HG03378 (cell line): ENCODE measurements at regions not wholly inside any gene's neighbourhood (a gene's known extent, or its start where the extent isn't known, plus 50 kb on each side); places are given as distances from the start of the nearest gene placed in this dataset.

Experiments used
- ATAC-seq: cut with Tn5 transposase; IDR thresholded peaks from one replicate; pipeline ENCODE4 v1.9.1; 2021; ENCODE audit warnings: mild to moderate bottlenecking, moderate library complexity; ENCODE audit not compliant: unreplicated experiment

DNA sequence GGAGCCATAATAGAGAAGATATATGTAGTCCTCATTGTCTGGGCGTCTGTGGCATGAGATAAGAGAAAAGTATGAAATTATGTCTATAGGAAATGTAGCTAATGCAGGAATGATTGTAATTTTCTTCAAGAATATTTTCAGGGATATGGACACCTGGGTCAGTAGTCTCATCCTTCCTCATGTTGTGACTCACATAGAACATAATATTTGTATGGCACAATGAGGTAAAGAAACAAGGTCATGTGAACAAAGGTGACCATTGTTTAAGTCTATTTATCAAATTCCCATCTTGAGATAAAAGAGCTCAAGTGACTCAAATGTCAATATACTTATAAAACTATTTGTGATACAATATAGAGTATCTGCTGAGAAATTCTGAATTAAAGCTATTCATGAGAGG lies 345.5 kb upstream of the ROBO1 start:
- no peak for ATAC-seq

DNA sequence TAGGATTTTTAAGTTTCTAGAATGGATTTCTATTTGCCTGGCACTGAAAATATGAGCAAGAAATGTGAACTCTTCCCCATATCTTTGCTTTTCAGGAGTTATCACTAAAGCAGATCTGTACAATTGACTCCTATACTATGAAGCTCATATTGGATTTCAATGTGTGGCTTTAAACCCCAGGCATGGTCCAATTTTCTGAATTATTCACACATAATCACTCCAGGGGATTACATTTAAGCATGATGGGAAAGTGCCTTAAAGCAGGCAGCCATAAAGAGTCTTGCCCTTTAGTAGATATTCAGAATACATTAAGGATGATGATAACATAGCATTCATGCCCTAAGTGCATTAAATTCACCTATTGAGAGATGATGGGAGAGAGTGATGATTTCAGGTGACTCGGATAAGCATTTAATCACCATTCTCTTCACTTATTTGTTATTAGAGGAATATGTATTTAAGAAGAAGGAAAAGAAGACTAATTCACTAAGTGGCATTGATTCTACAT lies 331.8 kb upstream of the ROBO1 start:
- ATAC-seq = no peak

DNA sequence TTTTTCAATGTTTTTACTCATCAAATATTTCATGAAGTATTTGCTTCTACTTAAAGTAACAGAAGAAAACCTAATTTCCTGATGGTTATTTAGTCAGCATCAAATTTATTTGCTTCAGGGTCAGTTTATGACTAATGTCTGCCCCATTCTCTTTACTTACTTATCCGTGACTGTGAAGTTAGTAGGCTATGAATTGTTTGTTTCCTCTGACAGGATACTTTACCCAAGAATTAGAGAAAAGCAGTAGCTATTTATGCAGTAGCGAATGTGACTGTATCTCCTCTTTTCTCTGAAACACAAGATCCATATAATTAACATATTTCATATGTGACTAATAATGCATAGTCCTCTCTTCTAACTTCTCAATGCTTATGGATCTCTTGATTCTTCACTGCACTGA lies 329.9 kb upstream of the ROBO1 start:
- ATAC-seq = no peak

DNA sequence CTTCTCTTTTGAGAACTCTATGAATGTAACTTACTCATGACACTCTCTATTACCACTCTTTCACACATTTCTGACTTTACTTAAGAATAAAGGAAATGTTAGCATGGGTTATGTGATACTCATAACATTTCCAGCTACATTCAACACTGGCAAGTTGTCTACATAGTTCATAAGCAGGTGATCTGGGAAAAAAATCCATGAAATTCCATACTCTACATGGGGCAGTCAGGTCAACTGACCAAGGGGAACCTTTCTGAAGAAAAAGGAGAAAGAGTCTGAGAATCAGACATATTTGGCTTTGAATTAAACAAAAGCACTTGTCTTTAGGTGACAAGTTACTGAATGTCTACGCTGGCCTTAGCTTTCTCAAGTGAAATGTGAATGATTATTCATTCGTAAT lies 329.1 kb upstream of the ROBO1 start:
- ATAC-seq = no peak

DNA sequence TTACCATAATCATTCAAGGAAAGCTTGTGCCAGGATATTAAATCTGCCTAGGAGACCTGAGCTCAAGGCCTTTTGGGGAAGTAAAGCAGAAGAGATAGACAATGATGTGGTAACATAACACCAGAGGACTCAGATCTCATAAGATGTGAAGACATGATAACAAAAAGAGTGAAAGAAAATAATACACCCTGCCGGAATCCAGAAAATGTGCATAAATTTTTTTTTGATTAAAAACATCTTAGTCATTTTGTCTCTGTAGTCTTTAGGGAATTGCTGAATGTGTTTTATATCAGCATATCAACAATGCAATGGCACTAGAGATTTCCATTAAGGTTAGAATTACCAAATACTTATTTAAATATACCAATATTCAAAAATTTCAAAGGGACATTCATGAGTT lies 326.8 kb upstream of the ROBO1 start:
- no peak for ATAC-seq

DNA sequence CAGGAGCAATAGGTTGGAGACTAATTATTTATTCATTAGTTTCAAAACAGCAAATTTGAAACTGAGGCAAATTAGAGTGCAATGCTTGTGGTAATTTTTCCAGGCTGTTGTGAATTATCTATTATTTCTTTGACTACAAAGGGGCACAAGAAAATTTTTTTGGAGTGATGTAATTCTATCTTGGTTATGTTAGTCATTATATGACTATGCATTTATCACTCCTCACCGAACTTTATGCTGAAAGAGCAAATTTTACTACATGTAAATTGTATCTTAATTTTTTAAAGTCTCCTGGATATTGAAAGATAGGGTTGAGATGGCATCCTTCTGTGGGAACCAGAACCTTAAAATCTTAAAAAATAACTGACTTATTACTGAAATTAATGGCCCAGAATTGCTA lies 320.0 kb upstream of the ROBO1 start:
- ATAC-seq = no peak

DNA sequence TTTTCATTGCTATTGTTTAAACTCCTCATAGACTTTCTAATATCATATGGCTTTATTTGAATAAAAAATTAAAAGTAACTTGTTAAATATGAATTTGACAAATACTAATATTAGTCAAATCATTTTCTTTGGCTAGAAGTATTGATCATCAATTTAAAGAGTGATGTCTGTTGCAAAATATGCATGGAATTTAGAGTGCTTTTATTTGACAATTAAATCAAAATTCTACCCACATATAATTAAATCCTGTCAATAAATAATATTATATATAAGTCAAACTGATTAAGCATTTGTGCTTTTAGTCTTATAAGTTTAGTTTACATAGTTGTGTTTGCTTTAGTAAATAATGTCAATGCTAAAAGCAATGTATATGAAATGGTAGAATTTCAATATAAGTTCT lies 318.6 kb upstream of the ROBO1 start:
- ATAC-seq = no peak

DNA sequence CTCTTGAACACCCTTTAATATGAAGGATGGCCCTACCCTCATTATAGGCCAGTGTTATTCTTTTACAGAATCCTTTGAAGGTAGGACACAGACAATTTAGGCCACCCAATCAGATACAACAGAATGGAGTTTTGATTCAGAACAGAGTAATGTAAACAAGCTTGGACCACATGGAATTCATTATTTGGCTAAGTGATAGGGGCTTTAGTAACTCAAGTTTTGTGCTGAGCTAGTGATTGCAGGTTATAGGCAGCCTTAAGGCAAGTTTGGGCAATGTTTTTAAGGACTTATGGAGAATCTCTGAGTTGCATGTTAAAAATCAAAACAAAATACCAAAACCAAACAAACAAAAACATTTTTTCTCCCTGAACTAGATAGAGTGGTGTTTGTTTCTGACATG lies 312.1 kb upstream of the ROBO1 start:
- no peak for ATAC-seq

DNA sequence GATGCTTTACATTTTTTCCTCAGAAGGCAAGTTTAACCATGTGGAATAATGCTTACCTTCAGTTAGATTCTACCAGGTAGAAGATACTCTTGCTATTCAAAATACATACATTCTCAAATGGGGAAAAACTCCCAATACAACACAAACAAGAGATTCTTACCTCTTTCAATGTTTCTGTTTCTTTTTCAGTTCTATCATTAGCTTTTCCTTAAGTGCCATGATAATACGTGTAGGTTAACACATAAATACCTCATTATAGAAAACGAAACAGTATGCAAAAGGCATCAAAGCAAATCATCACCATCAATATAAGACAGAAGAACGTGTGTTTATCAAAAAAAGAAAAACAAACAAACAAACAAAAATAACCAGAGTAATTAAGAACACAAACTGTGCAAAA lies 300.7 kb upstream of the ROBO1 start:
- no peak for ATAC-seq

DNA sequence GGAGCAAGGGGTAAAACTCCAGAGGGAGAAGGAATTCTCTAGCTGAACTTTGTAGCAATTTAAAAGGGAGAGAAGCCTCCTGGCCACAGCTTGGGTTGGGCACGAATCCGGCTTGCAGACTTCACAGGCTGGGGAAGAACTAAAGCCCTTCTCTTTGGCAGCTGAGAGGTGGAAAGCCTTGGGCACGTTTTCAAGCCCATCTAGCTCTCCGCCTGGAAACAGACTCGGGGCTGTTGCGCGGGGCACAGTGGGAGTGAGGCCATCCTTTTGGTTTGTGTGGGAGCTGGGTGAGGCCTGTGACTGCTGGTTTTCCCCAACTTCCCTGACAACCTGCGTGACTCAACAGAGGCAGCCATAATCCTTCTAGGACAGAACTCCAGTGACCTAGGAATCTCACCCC lies 295.7 kb upstream of the ROBO1 start:
- ATAC-seq = no peak

DNA sequence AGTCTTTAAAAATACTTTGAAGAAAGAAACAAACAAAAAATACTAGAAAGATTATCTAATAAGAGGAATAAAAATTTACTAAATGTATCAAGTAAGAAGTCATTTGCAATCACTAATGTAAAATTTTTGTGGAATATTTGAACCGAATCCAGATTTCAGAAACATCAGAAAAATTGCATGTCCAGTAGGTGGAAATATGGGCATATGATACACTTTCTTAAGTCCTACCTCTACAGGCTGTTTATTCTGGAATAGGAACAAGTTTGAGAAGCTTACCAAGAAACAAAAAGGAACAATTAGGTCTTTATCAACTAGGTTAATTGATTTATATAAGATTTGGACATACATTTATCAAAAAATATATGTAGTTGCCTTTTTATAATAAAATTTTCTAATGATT lies 292.9 kb upstream of the ROBO1 start:
- ATAC-seq = no peak

DNA sequence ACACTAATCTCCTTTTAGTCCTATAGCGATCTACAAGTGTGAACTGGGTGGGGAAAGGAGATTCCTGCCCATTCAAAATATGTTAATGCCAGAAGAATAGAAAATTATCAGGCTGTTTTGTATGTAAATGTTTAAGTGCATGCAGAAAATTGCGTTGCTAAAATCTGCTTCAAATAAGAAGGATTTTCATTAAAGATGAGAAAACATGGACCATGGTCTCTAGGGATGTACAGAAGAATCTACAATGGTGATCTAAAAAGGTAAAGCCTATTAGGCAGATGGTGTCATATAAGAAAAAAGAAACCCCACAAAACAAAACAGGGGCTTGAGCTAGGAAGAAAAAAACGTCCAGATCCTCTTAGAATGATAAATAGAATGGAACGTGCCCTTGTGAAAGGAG lies 287.5 kb upstream of the ROBO1 start:
- ATAC-seq = no peak

DNA sequence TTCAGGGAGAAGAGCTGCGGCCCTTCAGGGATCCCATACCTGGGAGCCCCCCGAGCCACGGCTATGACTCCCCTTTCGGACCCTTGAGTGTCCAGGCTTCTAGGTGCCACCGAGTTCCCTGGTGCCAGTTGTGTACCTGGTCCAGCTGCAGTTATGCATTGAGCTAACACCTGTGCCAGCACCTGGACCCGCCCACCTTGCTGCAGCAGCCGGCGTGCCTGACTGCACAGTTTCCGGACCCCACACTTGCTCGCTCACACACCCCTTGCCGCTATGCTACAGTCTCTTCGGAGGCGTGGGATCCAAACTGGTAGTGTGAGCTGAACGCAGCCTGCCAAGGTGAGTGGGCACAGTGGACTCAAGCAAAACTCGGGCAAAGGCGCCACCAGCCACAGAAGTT lies 284.5 kb upstream of the ROBO1 start:
- ATAC-seq = no peak

DNA sequence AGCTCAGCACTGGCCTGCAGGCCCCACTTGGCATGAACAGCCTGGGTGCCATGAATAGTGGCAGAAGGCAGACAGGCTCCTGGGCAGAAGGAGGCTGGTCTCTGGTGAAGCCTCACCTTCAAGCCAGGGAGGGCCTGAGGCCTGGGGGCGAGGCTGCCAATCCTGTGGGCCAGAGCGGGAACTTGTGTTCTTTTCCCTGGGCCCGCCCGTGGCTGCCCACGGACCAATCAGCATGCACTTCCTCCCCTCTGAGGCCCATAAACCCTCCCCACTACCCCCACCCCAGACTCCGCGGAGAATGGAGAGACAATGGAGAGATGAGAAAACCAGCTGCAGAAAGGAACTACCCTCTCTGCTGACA lies 283.8 kb upstream of the ROBO1 start:
- ATAC-seq = no peak

DNA sequence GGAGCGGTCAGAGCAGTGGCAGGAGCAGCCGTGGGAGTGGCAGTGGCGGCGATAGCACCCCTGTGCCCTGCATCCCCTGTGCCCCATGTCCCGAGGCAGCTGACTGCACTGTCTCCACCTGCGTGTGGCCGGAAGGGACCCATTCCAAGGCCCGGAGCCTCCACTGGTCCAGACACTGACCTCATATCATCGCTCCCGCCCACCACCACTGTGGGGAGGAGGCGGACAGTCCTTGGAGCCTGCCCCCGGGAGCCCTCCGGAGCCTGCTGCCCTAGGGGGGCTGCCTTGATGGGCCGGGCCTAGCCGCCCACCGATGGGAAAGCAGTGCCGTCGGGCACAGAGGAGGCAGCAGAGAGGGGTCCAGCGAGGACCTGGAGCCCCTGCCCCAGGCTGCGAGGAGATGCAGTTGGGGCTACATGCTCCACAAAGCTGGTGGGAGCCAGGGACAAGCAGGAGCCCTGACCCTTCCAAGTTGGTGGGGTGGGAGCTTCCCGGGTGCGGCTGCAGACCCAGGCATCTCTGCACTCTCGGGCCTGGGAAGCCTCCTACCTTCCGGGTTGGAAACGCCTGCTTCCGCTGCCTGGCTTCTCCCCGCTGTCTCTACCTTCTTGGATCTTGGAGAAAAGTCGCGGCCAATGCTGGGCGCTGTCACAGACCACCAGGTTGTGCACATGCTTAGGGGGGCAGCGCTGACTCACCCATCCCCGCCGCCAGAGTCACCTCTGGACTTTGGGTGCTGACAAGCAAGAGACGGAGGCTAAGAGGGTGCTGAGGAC lies 283.2 kb upstream of the ROBO1 start:
- ATAC-seq = no peak

DNA sequence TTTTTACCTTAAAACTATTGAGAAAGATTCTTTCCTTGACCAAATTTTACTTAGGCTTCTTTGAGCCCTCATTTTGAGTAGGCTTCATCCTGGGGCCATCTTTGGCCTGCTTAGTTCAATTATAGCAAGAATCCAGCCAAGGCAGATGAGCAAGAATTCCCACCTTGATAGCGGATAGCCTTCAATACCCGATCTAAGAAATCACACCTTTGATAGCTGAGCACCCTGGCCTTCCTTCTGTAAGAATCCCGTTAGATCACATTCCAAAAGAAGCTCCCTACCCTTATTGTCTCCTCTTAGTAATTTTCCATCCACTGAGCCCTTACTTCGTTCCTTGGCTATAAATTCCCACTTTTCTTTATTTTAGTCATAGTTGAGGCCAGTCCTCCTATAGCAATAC lies 275.4 kb upstream of the ROBO1 start:
- no peak for ATAC-seq

DNA sequence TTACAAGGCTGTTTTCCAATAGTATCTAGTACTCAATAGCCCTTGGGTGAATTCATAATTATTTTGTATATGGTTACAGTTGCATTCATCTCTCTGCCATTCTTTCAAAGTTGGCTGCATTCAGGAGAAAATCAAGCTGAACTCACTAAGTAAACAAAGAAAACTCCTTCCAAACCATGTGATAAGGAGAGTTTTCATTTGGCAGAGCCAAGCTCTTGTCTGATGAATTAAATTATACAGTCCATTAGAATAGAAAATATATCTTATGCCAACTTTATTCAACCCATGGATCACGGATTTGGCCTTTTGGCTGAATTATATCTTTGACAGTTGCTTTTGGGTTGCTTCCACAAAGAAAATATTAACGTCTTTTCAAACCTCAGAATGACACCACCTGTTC lies 272.3 kb upstream of the ROBO1 start:
- ATAC-seq = no peak

DNA sequence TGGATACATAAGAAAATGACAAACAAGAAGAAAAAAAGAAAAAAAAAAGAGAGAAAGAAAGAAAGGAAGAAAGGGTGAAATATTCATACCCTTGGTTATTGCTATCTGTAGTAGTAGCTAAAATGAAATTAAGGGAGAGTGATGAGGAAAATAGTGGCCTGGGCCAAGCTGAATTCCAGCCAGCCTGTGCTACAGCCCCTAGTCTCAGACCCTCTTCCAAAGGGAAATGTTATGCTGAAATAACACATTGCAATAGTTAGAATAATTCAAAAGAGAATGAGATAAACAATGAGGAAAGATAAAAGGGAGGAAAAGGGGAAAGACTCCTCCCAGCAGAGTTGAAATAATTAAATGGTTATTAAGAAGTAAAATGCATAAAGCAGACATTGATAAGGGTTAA lies 268.4 kb upstream of the ROBO1 start:
- no peak for ATAC-seq

DNA sequence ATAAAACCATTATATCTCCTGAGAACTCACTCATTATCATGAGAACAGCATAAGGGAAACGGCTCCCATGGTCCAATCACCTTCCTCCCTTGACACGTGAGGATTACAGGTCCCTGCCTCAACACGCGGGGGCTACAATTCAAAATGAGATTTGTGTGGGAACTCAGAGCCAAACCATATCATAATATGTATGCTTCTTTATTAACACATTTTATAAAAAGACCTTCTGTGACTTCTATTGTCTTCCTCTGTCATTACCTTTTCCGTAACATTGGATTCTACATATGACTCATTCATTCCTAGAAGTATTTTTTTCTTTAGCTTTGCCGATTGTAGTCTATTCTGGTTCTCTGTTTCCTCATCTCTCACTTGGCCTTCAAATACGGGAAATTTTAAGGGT lies 267.2 kb upstream of the ROBO1 start:
- ATAC-seq = no peak

DNA sequence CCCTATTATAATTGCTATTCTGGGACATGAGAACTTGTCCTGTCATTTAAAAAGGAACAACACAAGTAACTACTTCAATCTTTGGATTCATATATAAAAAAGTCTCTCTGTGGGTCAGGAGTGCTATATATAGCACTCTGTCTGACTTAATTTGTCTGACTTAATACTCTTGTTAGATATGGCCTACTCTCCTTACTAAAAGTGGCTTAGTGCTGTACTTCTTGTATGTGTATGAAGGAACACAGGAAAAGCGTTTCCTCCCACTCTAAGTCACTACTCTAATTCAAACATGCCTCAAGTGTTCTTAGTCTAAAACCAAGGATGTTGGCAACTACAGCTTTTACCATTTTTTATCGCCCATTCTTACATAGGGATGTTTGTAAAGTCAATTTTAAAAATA lies 255.2 kb upstream of the ROBO1 start:
- no peak for ATAC-seq

DNA sequence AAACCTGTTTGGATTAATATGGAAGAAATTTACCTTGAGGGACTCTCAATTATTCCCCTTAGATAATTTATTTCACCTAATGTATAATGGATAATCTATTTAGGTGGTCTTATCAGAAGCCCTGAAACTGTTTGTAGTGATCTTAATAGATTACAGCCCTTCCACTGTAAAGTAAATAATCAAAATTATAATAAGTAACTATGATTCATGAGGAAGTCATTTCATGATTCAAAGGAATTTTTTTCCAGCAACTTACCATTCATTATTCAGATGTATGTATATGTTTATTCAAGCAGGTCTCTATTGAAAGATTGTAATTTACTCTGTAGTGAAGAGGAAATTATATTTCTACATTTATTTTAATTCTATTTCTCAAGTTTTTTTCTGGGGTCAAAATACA lies 250.6 kb upstream of the ROBO1 start:
- ATAC-seq = no peak

DNA sequence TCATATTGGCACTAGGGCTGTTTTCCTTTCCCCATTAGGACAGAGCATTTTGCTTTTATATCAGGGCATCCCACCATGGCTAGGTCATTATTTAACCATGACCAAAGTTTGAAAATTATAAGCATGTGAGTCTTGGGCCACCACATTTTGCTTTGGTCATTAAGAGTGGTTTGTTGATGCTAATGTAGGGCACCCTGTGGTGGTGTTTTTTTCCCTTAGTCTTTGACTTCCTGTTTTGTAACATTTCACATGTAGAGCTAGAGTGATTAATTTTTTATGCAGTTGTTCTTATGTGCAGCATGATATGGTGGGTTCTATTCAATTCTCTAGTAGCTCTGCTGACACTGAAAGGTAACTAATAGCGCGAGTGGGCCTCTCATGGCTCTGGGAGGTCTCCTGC lies 249.6 kb upstream of the ROBO1 start:
- ATAC-seq = no peak

DNA sequence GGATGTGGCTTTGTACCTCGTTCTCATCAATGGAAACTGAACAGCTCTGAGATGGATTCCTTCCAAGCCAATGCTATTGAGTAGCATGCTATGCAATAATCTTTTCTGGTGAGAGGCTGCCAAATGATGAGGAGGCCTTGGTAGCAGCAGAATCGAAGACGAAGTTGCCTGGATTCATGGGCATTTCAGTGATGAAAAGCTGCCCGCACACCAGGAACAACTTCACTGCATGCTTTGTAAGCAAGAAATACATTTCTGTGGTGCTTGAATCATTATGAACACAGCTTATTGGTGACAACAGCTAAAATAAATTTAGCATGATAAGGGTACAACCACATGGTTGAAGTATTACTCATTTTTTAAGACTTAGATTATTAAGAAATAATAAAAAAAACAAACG lies 246.8 kb upstream of the ROBO1 start:
- ATAC-seq = no peak
